Uterus (tissue), 3 donors: ENCODE measurements at regions not wholly inside any gene's neighbourhood (a gene's known extent, or its start where the extent isn't known, plus 50 kb on each side); places are given as distances from the start of the nearest gene placed in this dataset.
"Not testable (repeated sequence)": the region's sequence is repeated elsewhere in the genome, so short reads cannot be mapped to it uniquely, and the experiment has no call there.

Experiments used
- DNase-seq, 2 donors: peaks; one replicate each; pipeline ENCODE4 v3.0.0-alpha.2; 2019 to 2020
- H3K27ac ChIP-seq, 2 donors: fragments of 200-600 bp; sonication (generic); 1 replicate in 1 of 2; 2 replicates in 1 of 2; pipeline ENCODE4 v1.5.1; 2016 to 2018
- H3K27me3 ChIP-seq, 2 donors: fragments of 200-600 bp; sonication (generic); one replicate each; pipeline ENCODE4 v1.5.1; 2018 to 2019; ENCODE audit warnings: control low read depth in 1 of 2
- H3K36me3 ChIP-seq, 2 donors: fragments of 200-600 bp; sonication (generic); one replicate each; pipeline ENCODE4 v1.5.1; 2019; ENCODE audit warnings: control low read depth in 1 of 2
- H3K4me1 ChIP-seq, 2 donors: fragments of 200-600 bp; sonication (generic); one replicate each; pipeline ENCODE4 v1.5.1; 2018 to 2019; ENCODE audit warnings: control low read depth in 1 of 2
- H3K4me3 ChIP-seq, 2 donors: fragments of 200-600 bp; sonication (generic); 1 replicate in 1 of 2; 2 replicates in 1 of 2; pipeline ENCODE4 v1.5.1; 2018 to 2019; ENCODE audit warnings: mild to moderate bottlenecking in 1 of 2
- H3K9me3 ChIP-seq, 2 donors: fragments of 200-600 bp; sonication (generic); one replicate each; pipeline ENCODE4 v1.5.1; 2019; ENCODE audit warnings: control low read depth in 1 of 2
- CTCF ChIP-seq, 4 experiments: fragments of 200-600 bp in 2 of 4; fragments of 450-650 bp in 2 of 4; sonication (generic) in 2 of 4; IDR thresholded peaks; one replicate each; pipeline ENCODE4 v1.5.1; 2016 to 2019; ENCODE audit warnings: antibody characterized with exemption in 4 of 4, mild to moderate bottlenecking in 2 of 4, moderate library complexity in 1 of 4
- POLR2A ChIP-seq, 2 donors: fragments of 450-650 bp; IDR thresholded peaks; one replicate each; pipeline ENCODE4 v1.6.1; 2016; ENCODE audit warnings: antibody characterized with exemption in 2 of 2, mild to moderate bottlenecking in 1 of 2, moderate library complexity in 1 of 2
- intact Hi-C: fragments of 100-400 bp; cut with DNase I; formaldehyde crosslinking; loops from one replicate; pipeline ENCODE4 v1.15.1; 2023; ENCODE audit warnings: low total_unique reads
- donor health status: DM: yes; HTN: yes; CAD: no.

GRCh38 chr10:9850415-9850814 is 1167.3 kb upstream of the CELF2 start:
- Histone ChIP-seq H3K27me3 (no peaks in the 10 kb centered on the region), H3K4me3 (no peak overlapping the region), H3K27ac (no peak overlapping the region), H3K4me1 (no peaks in the 10 kb centered on the region), H3K9me3 (no peaks in the 10 kb centered on the region), H3K36me3 (no peaks in the 10 kb centered on the region)
- no peak for DNase-seq
- TF ChIP-seq POLR2A (IDR thresholded peaks at IDR 0.05) (no peak), CTCF (IDR thresholded peaks at IDR 0.05) (no peak)
- intact Hi-C loops, result no loop called here

GRCh38 chr10:9851808-9852207 is 1165.9 kb upstream of the CELF2 start:
- Histone ChIP-seq H3K4me3 (no peak overlapping the region), H3K4me1 (no peaks in the 10 kb centered on the region), H3K36me3 (no peaks in the 10 kb centered on the region), H3K9me3 (no peaks in the 10 kb centered on the region), H3K27me3 (no peaks in the 10 kb centered on the region), H3K27ac (no peak overlapping the region)
- no peak for TF ChIP-seq CTCF (IDR thresholded peaks at IDR 0.05)
- no peak for TF ChIP-seq POLR2A (IDR thresholded peaks at IDR 0.05)
- intact Hi-C loops, result no loop called here
- DNase-seq, result no peak

DNA sequence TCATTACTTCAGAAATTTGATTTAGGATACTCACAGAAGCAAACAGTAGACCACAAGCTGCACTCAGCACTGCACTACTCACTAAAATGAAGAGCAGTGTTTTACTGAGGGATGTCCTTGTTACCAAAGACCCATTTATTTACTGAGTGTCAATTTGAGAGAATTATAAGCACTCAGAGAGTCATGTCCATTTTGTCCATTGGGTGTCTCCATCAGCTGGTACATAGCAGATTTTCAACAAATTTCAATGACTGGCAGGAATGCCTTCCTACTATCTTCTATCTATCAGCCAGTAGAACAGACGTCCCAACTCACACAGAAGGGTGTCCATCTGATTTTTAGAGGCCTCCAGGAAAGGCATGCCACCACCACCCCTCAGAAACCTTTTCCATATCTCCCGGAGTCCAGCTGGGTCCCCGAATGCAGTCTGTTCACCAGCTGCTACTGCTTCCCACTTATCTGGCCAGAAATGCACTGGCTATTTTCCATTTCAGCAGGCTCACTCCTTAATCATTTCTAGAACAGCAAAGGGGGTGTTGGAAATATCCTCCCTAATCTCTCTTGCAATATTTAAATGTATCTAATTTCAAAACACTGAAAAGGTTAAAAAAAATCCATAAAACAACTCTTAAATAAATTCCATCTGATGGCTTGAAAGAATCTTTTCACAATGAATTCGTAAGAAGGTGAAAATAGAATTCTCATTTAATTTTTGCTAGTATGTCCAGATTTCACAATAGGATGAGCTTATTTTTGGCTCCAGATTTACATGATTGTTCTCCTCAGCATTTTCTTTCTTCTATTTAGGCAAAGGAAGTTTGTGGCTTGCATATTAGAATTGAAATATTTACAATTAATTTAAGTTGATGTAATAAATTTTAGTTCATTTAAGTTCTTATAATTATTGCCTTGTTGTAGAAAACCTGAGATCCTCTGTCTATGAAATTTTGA is 1164.0 kb upstream of the CELF2 start:
- no peaks in the 10 kb centered on the region for H3K9me3 ChIP-seq
- no peak for DNase-seq
- H3K27ac ChIP-seq, result no peak overlapping the region
- H3K4me3 ChIP-seq, result no peak overlapping the region
- no peak for TF ChIP-seq POLR2A (IDR thresholded peaks at IDR 0.05)
- no peak for TF ChIP-seq CTCF (IDR thresholded peaks at IDR 0.05)
- no peaks in the 10 kb centered on the region for H3K36me3 ChIP-seq
- no peaks in the 10 kb centered on the region for H3K4me1 ChIP-seq
- intact Hi-C loops, result no loop called here
- H3K27me3 ChIP-seq, result no peaks in the 10 kb centered on the region

- intact Hi-C loops, DNase-seq, H3K36me3 ChIP-seq, H3K27ac ChIP-seq, H3K27me3 ChIP-seq, H3K4me3 ChIP-seq, H3K9me3 ChIP-seq, H3K4me1 ChIP-seq: not testable (repeated sequence)
These were observed 1162.2 kb upstream of the CELF2 start for GRCh38 chr10:9855451-9855850.

DNA sequence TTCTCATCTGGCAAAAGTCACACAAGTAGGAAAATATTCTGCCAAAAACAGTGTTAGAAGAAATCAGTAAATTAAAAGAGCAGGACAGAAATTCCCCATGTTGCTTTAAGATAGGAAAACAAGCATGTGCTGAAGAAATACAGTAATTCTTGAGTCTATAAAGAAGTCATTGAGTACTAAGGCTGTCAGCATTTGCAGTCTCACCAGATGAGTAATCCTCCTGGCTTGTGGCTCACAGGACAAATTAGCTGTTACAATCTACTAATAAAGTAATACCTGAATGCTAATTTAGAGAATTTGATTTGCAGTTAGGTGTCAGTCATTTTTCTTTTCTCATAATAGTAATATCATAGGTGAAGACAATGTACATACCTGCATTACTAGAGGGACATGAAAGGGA is 1158.9 kb upstream of the CELF2 start:
- DNase-seq, result no peak
- intact Hi-C loops, result no loop called here
- Histone ChIP-seq H3K9me3 (no peaks in the 10 kb centered on the region), H3K4me3 (no peak overlapping the region), H3K36me3 (no peaks in the 10 kb centered on the region), H3K4me1 (no peaks in the 10 kb centered on the region), H3K27me3 (no peaks in the 10 kb centered on the region), H3K27ac (no peak overlapping the region)
- no peak for TF ChIP-seq CTCF (IDR thresholded peaks at IDR 0.05)
- no peak for TF ChIP-seq POLR2A (IDR thresholded peaks at IDR 0.05)
